Motor neuron (in vitro differentiated cells): ENCODE measurements at regions not wholly inside any gene's neighbourhood (a gene's known extent, or its start where the extent isn't known, plus 50 kb on each side); places are given as distances from the start of the nearest gene placed in this dataset.
A peak's percentile ranks its signal among the peaks of the same experiment; 100 is the strongest.
"Not testable (repeated sequence)": the region's sequence is repeated elsewhere in the genome, so short reads cannot be mapped to it uniquely, and the experiment has no call there.

Experiments
- ATAC-seq, 8 experiments: fragments of 200-7000 bp; cut with Tn5 transposase; replicated peaks in 6 of 8; 2 replicates each; pipeline ENCODE4 v1.8.0; 2021; ENCODE audit warnings: mild to moderate bottlenecking in 8 of 8, moderate library complexity in 8 of 8
- H3K27ac ChIP-seq, 2 donors: fragments of 250-450 bp; sonication (Bioruptor Pico); 2 replicates each; pipeline ENCODE4 v1.9.0; 2021; ENCODE audit warnings: antibody characterized with exemption in 2 of 2, mild to moderate bottlenecking in 2 of 2, moderate library complexity in 1 of 2
- H3K4me1 ChIP-seq, 2 donors: fragments of 250-450 bp; sonication (Bioruptor Pico); replicated peaks in 1 of 2; 2 replicates each; pipeline ENCODE4 v1.6.1; 2021; ENCODE audit warnings: antibody characterized with exemption in 2 of 2, mild to moderate bottlenecking in 2 of 2, moderate library complexity in 1 of 2
- H3K4me3 ChIP-seq, 5 donors: fragments of 250-450 bp; sonication (Bioruptor Pico); 2 replicates each; pipeline ENCODE4 v1.9.0; 2021; ENCODE audit warnings: antibody characterized with exemption in 5 of 5, mild to moderate bottlenecking in 5 of 5, moderate library complexity in 4 of 5
- WGBS, 10 experiments: fragments of 450-650 bp; shearing (Covaris generic); methylation state at CpG; one replicate each; pipeline ENCODE4 v1.0.0; 2022; 5-methylcytosine and 5-hydroxymethylcytosine counted together
- in situ Hi-C, 9 experiments: fragments of 400-800 bp; cut with MboI; loops; one replicate each; pipeline ENCODE4 v1.15.0; 2021; ENCODE audit warnings: low sequenced_read_pairs in 9 of 9, low pct_unique_long_range_greater_than_20kb in 2 of 9; ENCODE audit not compliant: unreplicated experiment in 9 of 9

DNA sequence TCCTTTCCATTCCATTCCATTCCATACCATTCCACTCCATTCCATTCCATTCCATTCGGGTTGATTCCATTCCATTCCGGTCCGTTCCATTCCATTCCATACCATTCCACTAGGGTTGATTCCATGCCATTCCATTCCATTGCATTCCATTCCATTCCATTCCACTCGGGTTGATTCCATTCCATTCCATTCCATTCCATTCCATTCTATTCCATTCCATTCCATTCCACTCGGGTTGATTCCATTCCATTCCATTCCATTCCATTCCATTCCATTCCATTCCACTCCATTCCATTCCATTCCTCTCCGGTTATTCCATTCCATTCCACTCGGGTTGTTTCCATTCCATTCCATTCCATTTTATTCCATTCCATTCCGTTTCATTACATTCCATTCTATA lies 153.4 kb downstream of the CWH43 start:
- 16 to 54% (median 34%) methylated on average over 2 of the region's 8 CpGs for WGBS, 10 experiments
- H3K4me3 ChIP-seq = not testable (repeated sequence)

DNA sequence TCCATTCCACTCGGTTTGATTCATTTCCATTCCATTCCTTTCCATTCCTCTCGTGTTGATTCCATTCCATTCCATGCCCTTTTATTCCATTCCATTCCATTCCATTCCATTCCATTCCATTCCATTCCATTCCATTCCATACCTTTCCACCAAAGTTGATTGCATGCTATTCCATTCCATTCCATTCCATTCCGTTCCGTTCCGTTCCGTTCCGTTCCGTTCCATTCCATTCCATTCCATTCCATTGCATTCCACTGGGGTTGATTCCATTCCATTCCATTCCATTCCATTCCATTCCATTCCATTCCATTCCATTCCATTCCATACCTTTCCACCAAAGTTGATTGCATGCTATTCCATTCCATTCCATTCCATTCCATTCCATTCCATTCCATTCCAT lies 154.3 kb downstream of the CWH43 start:
- H3K4me3 ChIP-seq, H3K27ac ChIP-seq, in situ Hi-C loops, H3K4me1 ChIP-seq, ATAC-seq: not testable (repeated sequence)
- 33% methylated on average over 3 of the region's 8 CpGs; no CpG with 5 or more reads in 9 of the 10 experiments for WGBS, 10 experiments

More for the DNA sequence above, 153.4 kb downstream of the CWH43 start:
- H3K27ac ChIP-seq, in situ Hi-C loops, H3K4me1 ChIP-seq: not testable (repeated sequence)
- ATAC-seq = peak in 2 of 8 experiments; percentile 32 to 52

DNA sequence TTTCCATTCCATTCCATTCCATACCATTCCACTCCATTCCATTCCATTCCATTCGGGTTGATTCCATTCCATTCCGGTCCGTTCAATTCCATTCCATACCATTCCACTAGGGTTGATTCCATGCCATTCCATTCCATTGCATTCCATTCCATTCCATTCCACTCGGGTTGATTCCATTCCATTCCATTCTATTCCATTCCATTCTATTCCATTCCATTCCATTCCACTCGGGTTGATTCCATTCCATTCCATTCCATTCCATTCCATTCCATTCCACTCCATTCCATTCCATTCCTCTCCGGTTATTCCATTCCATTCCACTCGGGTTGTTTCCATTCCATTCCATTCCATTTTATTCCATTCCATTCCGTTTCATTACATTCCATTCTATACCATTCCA lies 155.9 kb downstream of the CWH43 start:
- H3K4me1 ChIP-seq, in situ Hi-C loops, H3K4me3 ChIP-seq, H3K27ac ChIP-seq: not testable (repeated sequence)
- WGBS, 10 experiments = 20 to 80% (median 39%) methylated on average over 1 to 2 of the region's 8 CpGs; no CpG with 5 or more reads in 7 of the 10 experiments
- ATAC-seq = peak in 1 of 8 experiments; percentile 23

DNA sequence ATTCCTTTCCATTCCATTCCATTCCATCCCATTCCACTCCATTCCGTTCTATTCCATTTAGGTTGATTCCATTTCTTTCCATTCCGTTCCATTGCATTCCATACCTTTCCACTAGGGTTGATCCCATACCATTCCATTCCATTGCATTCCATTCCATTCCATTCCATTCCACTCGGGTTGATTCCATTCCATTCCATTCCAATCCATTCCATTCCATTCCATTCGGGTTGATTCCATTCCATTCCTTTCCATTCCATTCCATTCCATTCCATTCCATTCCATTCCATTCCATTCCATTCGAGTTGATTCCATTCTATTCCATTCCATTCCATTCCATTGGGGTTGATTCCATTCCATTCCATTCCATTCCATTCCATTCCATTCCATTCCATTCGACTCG lies 161.1 kb downstream of the CWH43 start:
- WGBS, 10 experiments = 6 to 51% (median 30%) methylated on average over 6 to 7 of the region's 7 CpGs
- H3K27ac ChIP-seq, in situ Hi-C loops, H3K4me3 ChIP-seq, H3K4me1 ChIP-seq: not testable (repeated sequence)
- peak in 6 of 8 experiments; percentile 28 to 57 (median 37) for ATAC-seq

DNA sequence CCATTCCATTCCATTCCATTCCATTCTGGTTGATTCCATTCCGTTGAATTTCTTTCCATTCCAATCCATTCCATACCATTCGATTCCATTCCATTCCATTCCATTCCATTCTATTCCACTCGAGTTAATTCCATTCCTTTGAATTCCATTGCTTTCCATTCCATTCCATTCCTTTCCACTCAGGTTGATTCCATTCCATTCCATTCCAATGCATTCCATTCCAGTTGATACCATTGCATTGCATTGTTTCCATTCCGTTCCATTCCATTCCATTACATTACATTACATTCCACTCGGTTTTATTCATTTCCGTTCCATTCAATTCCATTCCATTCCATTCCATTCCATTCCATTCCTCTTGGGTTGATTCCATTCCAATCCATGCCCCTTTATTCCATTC lies 161.5 kb downstream of the CWH43 start:
- H3K27ac ChIP-seq, in situ Hi-C loops, H3K4me3 ChIP-seq, H3K4me1 ChIP-seq, ATAC-seq: not testable (repeated sequence)
- 4 to 50% (median 31%) methylated on average over 5 to 6 of the region's 6 CpGs for WGBS, 10 experiments

DNA sequence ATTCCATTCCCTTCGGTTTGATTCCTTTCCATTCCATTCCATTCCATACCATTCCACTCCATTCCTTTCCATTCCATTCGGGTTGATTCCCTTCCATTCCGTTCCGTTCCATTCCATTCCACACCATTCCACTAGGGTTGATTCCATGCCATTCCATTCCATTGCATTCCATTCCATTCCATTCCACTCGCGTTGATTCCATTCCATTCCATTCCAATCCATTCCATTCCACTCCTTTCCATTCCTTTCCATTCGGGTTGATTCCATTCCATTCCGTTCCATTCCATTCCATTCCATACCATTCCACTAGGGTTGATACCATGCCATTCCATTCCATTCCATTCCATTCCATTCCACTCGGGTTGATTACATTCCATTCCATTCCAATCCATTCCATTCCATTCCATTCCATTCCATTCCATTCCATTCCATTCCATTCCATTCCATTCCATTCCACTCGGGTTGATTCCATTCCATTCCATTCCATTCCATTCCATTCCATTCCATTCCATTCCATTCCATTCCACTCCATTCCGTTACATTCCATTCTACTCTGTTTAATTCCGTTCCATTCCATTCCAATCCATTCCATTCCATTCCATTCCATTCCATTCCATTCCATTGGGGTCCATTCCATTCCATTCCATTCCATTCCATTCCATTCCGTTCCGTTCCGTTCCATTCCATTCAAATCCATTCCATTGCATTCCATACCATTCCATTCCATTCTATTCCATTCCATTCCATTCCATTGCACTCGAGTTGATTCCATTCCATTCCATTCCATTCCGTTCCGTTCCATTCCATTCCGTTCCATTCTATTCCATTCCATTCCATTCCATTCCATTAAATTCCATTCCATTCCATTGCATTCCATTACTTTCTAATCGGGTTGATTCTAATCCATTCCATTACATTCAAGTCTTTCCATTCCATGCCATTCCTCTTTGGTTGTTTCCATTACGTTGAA lies 163.2 kb downstream of the CWH43 start:
- H3K27ac ChIP-seq, H3K4me1 ChIP-seq, in situ Hi-C loops, H3K4me3 ChIP-seq: not testable (repeated sequence)
- peak; percentile 64 to 84 (median 80) for ATAC-seq
- WGBS, 10 experiments = 13 to 51% (median 40%) methylated on average over 19 to 21 of the region's 21 CpGs

DNA sequence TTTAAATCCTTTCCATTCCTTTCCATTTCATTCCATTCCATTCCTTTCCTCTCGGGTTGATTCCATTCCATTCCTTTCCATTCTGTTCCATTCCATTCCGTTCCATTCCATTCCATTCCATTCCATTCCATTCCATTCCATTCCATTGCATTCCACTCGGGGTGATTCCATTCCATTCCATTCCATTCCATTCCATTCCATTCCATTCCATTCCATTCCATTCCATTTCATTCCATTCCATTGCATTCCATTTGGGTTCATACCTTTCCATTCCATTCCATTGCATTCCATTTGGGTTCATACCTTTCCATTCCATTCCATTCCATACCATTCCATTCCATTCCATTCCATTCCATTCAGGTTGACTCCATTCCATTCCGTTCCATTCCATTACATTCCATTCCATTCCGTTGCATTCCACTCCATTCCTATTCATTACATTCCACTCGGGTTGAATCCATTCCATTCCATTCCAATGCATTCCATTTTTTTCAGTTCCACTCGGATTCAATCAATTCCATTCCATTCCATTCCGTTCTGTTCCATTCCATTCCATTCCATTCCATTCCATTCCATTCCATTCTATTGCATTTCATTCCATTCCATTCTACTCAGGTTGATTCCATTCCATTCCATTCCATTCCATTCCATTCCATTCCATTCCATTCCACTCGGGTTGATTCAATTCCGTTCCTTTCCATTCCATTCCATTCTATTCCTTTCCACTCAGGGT lies 164.4 kb downstream of the CWH43 start:
- H3K4me1 ChIP-seq, H3K27ac ChIP-seq, in situ Hi-C loops, H3K4me3 ChIP-seq: not testable (repeated sequence)
- ATAC-seq = peak in 1 of 8 experiments; percentile 33
- WGBS, 10 experiments = 4 to 34% (median 20%) methylated on average over 10 of the region's 10 CpGs

DNA sequence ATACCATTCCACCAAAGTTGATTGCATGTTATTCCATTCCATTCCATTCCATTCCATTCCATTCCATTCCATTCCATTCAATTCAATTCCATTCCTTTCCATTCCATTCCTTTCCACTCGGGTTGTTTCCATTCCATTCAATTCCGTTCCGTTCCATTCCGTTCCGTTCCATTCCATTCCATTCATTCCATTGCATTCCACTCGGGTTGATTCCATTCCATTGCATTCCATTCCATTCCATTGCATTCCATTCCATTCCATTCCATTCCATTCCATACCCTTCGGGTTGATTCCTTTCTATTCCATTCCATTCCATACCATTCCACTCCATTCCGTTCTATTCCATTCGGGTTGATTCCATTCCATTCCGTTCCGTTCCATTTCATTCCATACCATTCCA lies 166.9 kb downstream of the CWH43 start:
- peak in 1 of 8 experiments; percentile 24 for ATAC-seq
- H3K4me1 ChIP-seq, H3K4me3 ChIP-seq, H3K27ac ChIP-seq, in situ Hi-C loops: not testable (repeated sequence)
- 19 to 68% (median 56%) methylated on average over 11 of the region's 11 CpGs for WGBS, 10 experiments

DNA sequence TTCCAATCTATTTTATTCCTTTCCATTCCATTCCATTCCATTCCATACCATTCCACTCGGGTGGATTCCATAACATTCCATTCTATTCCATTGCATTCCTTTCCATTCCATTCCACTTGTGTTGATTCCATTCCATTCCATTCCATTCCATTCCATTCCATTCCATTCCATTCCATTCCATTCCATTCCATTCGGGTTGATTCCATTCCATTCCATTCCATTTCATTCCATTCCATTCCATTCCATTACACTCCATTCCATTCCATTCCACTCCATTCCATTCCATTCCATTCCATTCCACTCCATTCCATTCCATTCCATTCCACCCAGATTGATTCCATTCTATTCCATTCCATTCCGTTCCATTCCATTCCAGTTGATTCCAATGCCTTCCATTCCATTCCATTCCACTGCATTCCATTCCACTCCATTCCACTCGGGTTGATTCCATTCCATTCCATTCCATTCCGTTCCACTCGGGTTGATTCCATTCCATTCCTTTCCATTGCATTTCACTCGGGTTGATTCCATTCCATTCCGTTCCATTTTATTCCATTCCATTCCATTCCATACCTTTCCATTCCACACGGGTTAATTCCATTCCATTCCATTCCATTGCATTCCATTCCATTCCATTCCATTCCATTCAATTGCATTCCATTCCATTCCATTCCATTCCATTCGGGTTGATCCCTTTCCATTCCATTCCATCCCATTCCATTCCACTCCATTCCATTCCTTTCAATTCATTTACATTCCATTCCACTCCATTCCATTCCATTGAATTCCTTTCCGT lies 168.4 kb downstream of the CWH43 start:
- in situ Hi-C loops, H3K4me1 ChIP-seq, H3K4me3 ChIP-seq, H3K27ac ChIP-seq: not testable (repeated sequence)
- WGBS, 10 experiments = 11 to 52% (median 30%) methylated on average over 11 of the region's 11 CpGs
- ATAC-seq = peak in 7 of 8 experiments; percentile 21 to 68 (median 45)

DNA sequence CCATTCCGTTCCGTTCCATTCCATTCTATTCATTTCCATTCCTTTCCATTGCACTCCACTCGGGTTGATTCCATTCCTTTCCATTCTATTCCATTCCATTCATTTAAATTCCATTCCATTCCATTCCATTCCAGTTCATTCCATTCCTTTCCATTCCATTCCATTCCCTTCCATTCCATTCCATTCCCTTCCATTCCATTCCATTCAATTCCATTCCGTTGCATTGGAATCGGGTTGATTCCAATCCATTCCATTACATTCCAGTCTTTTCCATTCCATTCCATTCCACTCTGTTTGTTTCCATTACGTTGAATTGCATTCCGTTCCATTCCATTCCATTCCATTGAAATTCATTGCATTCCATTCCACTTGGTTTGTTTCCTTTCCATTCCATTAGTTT lies 169.2 kb downstream of the CWH43 start:
- H3K4me3 ChIP-seq, H3K4me1 ChIP-seq, H3K27ac ChIP-seq, ATAC-seq, in situ Hi-C loops: not testable (repeated sequence)
- WGBS, 10 experiments = 9 to 70% (median 44%) methylated on average over 5 to 7 of the region's 7 CpGs

DNA sequence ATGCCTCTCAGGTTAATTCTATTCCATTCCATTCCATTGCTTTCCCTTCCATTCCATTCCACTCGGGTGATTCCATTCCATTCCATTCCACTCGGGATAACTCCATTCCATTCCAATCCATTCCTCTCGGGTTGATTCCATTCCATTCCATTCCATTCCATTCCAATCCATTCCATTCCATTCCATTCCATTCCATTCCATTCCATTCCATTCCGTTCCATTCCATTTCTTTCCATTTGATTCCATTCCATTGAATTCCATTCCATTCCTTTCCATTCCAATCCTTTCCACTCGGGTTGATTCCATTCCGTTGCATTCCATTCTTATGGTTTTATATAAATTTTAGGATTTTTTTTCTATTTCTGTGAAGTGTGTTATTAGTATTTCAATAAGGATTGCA lies 170.2 kb downstream of the CWH43 start:
- H3K27ac ChIP-seq, in situ Hi-C loops, H3K4me3 ChIP-seq, H3K4me1 ChIP-seq, ATAC-seq: not testable (repeated sequence)
- 10 to 54% (median 30%) methylated on average over 6 of the region's 6 CpGs for WGBS, 10 experiments

DNA sequence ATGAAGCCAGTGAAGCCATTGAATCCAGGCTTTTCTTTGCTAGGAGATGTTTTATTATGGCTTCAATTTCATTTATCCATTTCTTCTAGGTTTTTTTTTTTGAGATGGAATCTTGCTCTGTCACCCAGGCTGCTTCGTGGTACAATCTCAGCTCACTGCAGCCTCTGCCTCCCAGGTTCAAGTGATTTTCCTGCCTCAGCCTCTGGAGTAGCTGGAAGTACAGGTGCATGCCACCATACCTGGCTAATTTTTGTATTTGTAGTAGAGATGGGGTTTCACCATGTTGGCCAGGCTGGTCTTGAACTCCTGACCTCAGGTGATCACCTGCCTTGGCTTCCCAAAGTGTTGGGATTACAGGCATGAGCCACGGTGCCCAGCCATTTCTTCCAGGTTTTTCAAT lies 171.6 kb downstream of the CWH43 start:
- H3K4me1 ChIP-seq, H3K4me3 ChIP-seq, in situ Hi-C loops, ATAC-seq, H3K27ac ChIP-seq: not testable (repeated sequence)
- 0 to 17% (median 0%) methylated on average over 1 of the region's 2 CpGs; no CpG with 5 or more reads in 4 of the 10 experiments for WGBS, 10 experiments
